ENCODE measurements at regions not wholly inside any gene's neighbourhood (a gene's known extent, or its start where the extent isn't known, plus 50 kb on each side); places are given as distances from the start of the nearest gene placed in this dataset.

DNA sequence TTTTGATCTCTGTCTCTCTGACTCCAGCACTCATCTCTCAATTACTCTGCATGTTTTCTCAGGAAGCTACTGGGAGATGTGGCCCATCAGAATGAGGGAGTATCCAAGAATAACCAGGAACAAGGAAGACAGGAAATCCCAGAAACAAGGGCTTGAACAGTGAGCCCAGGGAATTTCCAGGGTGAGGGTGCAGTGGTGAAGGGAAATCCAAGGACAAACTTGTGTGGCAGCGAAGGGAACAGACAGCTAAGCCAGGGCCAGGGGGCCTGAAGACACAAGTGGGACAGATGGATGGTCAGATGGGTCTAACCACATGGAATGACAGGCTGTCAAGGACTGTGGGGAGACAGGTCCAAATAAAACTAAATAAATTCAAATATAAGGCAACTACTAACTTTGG lies 121.8 kb upstream of the ERRFI1 start:
- no peak overlapping the region for H3K4me3 ChIP-seq (ENCODE audit: severe bottlenecking)
- no peak for DNase-seq (ENCODE audit: low spot score)
- no peak for ATAC-seq (ENCODE audit: low read depth)
- no peaks in the 10 kb centered on the region for H3K36me3 ChIP-seq (ENCODE audit: low read depth)
- TF ChIP-seq, protein P1, sequence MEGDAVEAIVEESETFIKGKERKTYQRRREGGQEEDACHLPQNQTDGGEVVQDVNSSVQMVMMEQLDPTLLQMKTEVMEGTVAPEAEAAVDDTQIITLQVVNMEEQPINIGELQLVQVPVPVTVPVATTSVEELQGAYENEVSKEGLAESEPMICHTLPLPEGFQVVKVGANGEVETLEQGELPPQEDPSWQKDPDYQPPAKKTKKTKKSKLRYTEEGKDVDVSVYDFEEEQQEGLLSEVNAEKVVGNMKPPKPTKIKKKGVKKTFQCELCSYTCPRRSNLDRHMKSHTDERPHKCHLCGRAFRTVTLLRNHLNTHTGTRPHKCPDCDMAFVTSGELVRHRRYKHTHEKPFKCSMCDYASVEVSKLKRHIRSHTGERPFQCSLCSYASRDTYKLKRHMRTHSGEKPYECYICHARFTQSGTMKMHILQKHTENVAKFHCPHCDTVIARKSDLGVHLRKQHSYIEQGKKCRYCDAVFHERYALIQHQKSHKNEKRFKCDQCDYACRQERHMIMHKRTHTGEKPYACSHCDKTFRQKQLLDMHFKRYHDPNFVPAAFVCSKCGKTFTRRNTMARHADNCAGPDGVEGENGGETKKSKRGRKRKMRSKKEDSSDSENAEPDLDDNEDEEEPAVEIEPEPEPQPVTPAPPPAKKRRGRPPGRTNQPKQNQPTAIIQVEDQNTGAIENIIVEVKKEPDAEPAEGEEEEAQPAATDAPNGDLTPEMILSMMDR (IDR thresholded peaks at IDR 0.05; ENCODE audit: poor library complexity, severe bottlenecking), result no peak
- no peaks in the 10 kb centered on the region for H3K27me3 ChIP-seq (ENCODE audit: insufficient read depth, poor library complexity, severe bottlenecking)
- H3K9me3 ChIP-seq (ENCODE audit: severe bottlenecking), result no peaks in the 10 kb centered on the region
- H3K4me1 ChIP-seq (ENCODE audit: insufficient read depth, poor library complexity, severe bottlenecking), result no peaks in the 10 kb centered on the region
- H3K27ac ChIP-seq (ENCODE audit: poor library complexity, severe bottlenecking), result no peak overlapping the region

DNA sequence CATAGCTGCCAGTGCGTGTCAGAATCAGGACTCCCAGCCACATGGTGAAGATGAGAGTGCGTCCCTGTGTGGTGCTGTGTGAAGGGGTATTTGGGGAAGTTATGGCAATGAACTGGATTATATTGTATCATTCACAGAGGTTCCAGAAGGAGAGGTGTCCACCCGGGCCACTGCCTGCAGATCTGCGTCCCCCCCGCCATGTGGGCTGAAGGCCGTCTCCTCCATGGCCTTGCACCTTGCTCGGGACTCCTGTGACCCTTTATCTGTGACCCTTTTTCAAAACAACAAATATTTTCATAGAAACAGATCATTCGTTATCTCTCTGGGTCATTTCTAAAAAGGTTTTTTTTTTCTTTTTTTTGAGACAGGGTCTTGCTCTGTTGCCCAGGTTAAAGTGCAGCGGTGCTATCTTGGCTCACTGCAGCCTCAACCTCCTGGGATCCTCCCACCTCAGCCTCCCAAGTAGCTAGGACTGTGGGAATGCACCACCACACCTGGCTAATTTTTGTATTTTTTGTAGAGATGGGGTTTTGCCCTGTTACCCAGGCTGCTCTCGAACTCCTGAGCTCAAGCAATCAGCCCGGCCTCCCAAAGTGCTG lies 120.2 kb upstream of the ERRFI1 start:
- H3K4me3 ChIP-seq (ENCODE audit: severe bottlenecking), result no peak overlapping the region
- H3K4me1 ChIP-seq (ENCODE audit: insufficient read depth, poor library complexity, severe bottlenecking), result peaks cover 3% of the 10 kb centered on the region
- H3K27me3 ChIP-seq (ENCODE audit: insufficient read depth, poor library complexity, severe bottlenecking), result no peaks in the 10 kb centered on the region
- H3K36me3 ChIP-seq (ENCODE audit: low read depth), result no peaks in the 10 kb centered on the region
- no peak overlapping the region for H3K27ac ChIP-seq (ENCODE audit: poor library complexity, severe bottlenecking)
- ATAC-seq (ENCODE audit: low read depth), result no peak
- DNase-seq (ENCODE audit: low spot score), result no peak
- H3K9me3 ChIP-seq (ENCODE audit: severe bottlenecking), result no peaks in the 10 kb centered on the region
- TF ChIP-seq, protein P1 (IDR thresholded peaks at IDR 0.05; ENCODE audit: poor library complexity, severe bottlenecking), result no peak

DNA sequence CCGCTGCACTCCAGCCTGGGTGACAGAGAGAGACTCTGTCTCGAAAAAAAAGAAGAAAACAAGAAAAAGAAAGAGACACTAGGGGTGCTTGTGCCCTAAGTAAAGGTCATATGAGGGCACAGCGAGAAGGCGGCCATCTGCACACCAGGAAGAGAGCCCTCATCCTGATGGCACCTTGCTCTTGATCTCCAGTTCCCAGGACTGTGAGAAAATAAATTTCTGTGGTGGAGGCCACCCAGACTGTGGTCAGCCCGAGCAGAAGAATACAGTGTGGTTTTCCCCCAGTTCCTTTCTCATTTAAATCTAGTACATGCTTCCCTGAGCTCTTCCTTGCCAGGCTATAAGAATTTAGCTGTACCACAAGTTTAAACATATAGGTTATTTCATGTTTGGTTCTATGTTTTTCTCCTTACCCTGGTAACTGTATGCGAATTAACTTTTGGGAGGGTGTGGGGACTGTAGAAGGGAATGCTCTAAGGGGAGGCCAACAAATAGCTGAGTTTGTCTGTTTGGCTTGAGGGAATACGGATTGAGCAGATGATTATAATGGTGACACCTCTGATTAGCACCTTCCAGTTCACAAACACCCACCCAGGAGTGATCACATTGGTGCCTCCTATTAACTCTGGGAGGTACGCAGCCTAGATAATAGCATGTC lies 119.6 kb upstream of the ERRFI1 start:
- no peak for DNase-seq (ENCODE audit: low spot score)
- no peaks in the 10 kb centered on the region for H3K9me3 ChIP-seq (ENCODE audit: severe bottlenecking)
- no peaks in the 10 kb centered on the region for H3K27me3 ChIP-seq (ENCODE audit: insufficient read depth, poor library complexity, severe bottlenecking)
- H3K4me3 ChIP-seq (ENCODE audit: severe bottlenecking), result no peak overlapping the region
- no peaks in the 10 kb centered on the region for H3K36me3 ChIP-seq (ENCODE audit: low read depth)
- no peak for ATAC-seq (ENCODE audit: low read depth)
- TF ChIP-seq, protein P1 (IDR thresholded peaks at IDR 0.05; ENCODE audit: poor library complexity, severe bottlenecking), result no peak
- no peak overlapping the region for H3K27ac ChIP-seq (ENCODE audit: poor library complexity, severe bottlenecking)
- peaks cover 3% of the 10 kb centered on the region for H3K4me1 ChIP-seq (ENCODE audit: insufficient read depth, poor library complexity, severe bottlenecking)

DNA sequence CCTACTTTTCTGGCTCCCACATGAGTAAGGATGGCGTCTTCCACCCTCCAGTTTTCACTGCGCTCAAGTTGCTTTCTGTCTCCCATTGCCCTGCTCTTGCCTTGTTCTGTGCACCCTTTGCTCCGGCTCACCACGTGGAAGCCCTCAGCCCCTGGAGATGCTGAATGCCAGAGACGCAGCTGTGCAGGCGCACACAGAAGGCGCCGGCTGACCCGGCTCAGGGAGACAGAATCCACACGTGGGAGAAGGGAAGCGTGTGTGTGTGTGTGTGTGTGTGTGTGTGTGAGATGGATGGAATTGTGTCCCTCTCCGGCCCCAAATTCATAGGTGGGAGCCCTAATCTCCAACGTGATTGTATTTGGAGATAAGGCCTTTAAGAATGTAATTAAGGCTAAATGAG lies 118.2 kb upstream of the ERRFI1 start:
- H3K9me3 ChIP-seq (ENCODE audit: severe bottlenecking), result no peaks in the 10 kb centered on the region
- DNase-seq (ENCODE audit: low spot score) (no peak), ATAC-seq (ENCODE audit: low read depth) (no peak)
- peaks cover 3% of the 10 kb centered on the region for H3K4me1 ChIP-seq (ENCODE audit: insufficient read depth, poor library complexity, severe bottlenecking)
- H3K4me3 ChIP-seq (ENCODE audit: severe bottlenecking), result no peak overlapping the region
- H3K27ac ChIP-seq (ENCODE audit: poor library complexity, severe bottlenecking), result no peak overlapping the region
- no peaks in the 10 kb centered on the region for H3K36me3 ChIP-seq (ENCODE audit: low read depth)
- H3K27me3 ChIP-seq (ENCODE audit: insufficient read depth, poor library complexity, severe bottlenecking), result no peaks in the 10 kb centered on the region
- TF ChIP-seq, protein P1 (IDR thresholded peaks at IDR 0.05; ENCODE audit: poor library complexity, severe bottlenecking), result no peak

Measured in RWPE2 (cell line).